ES-I3 (cell line): ENCODE measurements at regions not wholly inside any gene's neighbourhood (a gene's known extent, or its start where the extent isn't known, plus 50 kb on each side); places are given as distances from the start of the nearest gene placed in this dataset.

Source experiments
- H3K36me3 ChIP-seq: 2 replicates; pipeline ENCODE4 v1.6.1; 2013; ENCODE audit warnings: mild to moderate bottlenecking, low read length, control low read depth, moderate library complexity; ENCODE audit not compliant: insufficient read depth
- H3K4me1 ChIP-seq: 2 replicates; pipeline ENCODE4 v1.6.1; 2013; ENCODE audit warnings: mild to moderate bottlenecking, control low read depth, low read length; ENCODE audit not compliant: insufficient read depth
- H3K9ac ChIP-seq: 2 replicates; pipeline ENCODE4 v1.6.1; 2013; ENCODE audit warnings: low read depth, mild to moderate bottlenecking, low read length, moderate library complexity
- H3K9me3 ChIP-seq: 2 replicates; pipeline ENCODE4 v1.6.1; 2013; ENCODE audit warnings: mild to moderate bottlenecking, low read length, moderate library complexity; ENCODE audit not compliant: control insufficient read depth, insufficient read depth

- no peaks in the 10 kb centered on the region for H3K36me3 ChIP-seq
- H3K9me3 ChIP-seq: no peaks in the 10 kb centered on the region
- H3K4me1 ChIP-seq: no peaks in the 10 kb centered on the region
- no peak overlapping the region for H3K9ac ChIP-seq
Measured at GRCh38 chr14:48900565-48900964, 685.6 kb downstream of the RPS29 start.

GRCh38 chr14:48890333-48890732 lies 695.8 kb downstream of the RPS29 start:
- Histone ChIP-seq H3K9ac (no peak overlapping the region), H3K36me3 (no peaks in the 10 kb centered on the region), H3K4me1 (no peaks in the 10 kb centered on the region), H3K9me3 (no peaks in the 10 kb centered on the region)

GRCh38 chr14:48876806-48877340 lies 709.3 kb downstream of the RPS29 start:
- H3K9me3 ChIP-seq: no peaks in the 10 kb centered on the region
- no peaks in the 10 kb centered on the region for H3K4me1 ChIP-seq
- no peaks in the 10 kb centered on the region for H3K36me3 ChIP-seq
- H3K9ac ChIP-seq: no peak overlapping the region

GRCh38 chr14:48874711-48875110 lies 711.5 kb downstream of the RPS29 start:
- Histone ChIP-seq H3K9me3 (no peaks in the 10 kb centered on the region), H3K36me3 (no peaks in the 10 kb centered on the region), H3K4me1 (no peaks in the 10 kb centered on the region), H3K9ac (no peak overlapping the region)

- Histone ChIP-seq H3K9ac (no peak overlapping the region), H3K9me3 (no peaks in the 10 kb centered on the region), H3K36me3 (no peaks in the 10 kb centered on the region), H3K4me1 (no peaks in the 10 kb centered on the region)
Measured at GRCh38 chr14:48857366-48857765, 728.8 kb downstream of the RPS29 start.

GRCh38 chr14:48853159-48853558 lies 733.0 kb downstream of the RPS29 start:
- Histone ChIP-seq H3K9ac (no peak overlapping the region), H3K4me1 (no peaks in the 10 kb centered on the region), H3K36me3 (no peaks in the 10 kb centered on the region), H3K9me3 (no peaks in the 10 kb centered on the region)

GRCh38 chr14:48849741-48850322 lies 736.3 kb downstream of the RPS29 start:
- H3K9me3 ChIP-seq: no peaks in the 10 kb centered on the region
- H3K4me1 ChIP-seq: no peaks in the 10 kb centered on the region
- H3K36me3 ChIP-seq: no peaks in the 10 kb centered on the region
- H3K9ac ChIP-seq: no peak overlapping the region

- Histone ChIP-seq H3K36me3 (no peaks in the 10 kb centered on the region), H3K9me3 (no peaks in the 10 kb centered on the region), H3K9ac (no peak overlapping the region), H3K4me1 (no peaks in the 10 kb centered on the region)
Measured at GRCh38 chr14:48842785-48843184, 743.4 kb downstream of the RPS29 start.

- no peaks in the 10 kb centered on the region for H3K36me3 ChIP-seq
- H3K9ac ChIP-seq: no peak overlapping the region
- no peaks in the 10 kb centered on the region for H3K4me1 ChIP-seq
- no peaks in the 10 kb centered on the region for H3K9me3 ChIP-seq
Measured at GRCh38 chr14:48826058-48826457, 760.1 kb downstream of the RPS29 start.

GRCh38 chr14:48814562-48814961 lies 771.6 kb downstream of the RPS29 start:
- no peaks in the 10 kb centered on the region for H3K36me3 ChIP-seq
- H3K4me1 ChIP-seq: no peaks in the 10 kb centered on the region
- H3K9me3 ChIP-seq: no peaks in the 10 kb centered on the region
- H3K9ac ChIP-seq: no peak overlapping the region

GRCh38 chr14:48805315-48805714 lies 780.9 kb downstream of the RPS29 start:
- no peaks in the 10 kb centered on the region for H3K9me3 ChIP-seq
- no peak overlapping the region; the same call in 1 of the 2 replicates for H3K9ac ChIP-seq
- no peaks in the 10 kb centered on the region for H3K36me3 ChIP-seq
- H3K4me1 ChIP-seq: no peaks in the 10 kb centered on the region

GRCh38 chr14:48792376-48793024 lies 793.7 kb downstream of the RPS29 start:
- no peaks in the 10 kb centered on the region for H3K9me3 ChIP-seq

GRCh38 chr14:48788771-48789170 lies 797.4 kb downstream of the RPS29 start:
- Histone ChIP-seq H3K36me3 (no peaks in the 10 kb centered on the region), H3K9ac (no peak overlapping the region), H3K4me1 (no peaks in the 10 kb centered on the region), H3K9me3 (no peaks in the 10 kb centered on the region)

More at GRCh38 chr14:48792376-48793024, 793.7 kb downstream of the RPS29 start:
- Histone ChIP-seq H3K36me3 (no peaks in the 10 kb centered on the region), H3K9ac (no peak overlapping the region), H3K4me1 (no peaks in the 10 kb centered on the region)

- Histone ChIP-seq H3K9me3 (no peaks in the 10 kb centered on the region), H3K9ac (no peak overlapping the region), H3K4me1 (no peaks in the 10 kb centered on the region), H3K36me3 (no peaks in the 10 kb centered on the region)
Measured at GRCh38 chr14:48786498-48786897, 799.7 kb downstream of the RPS29 start.

GRCh38 chr14:48771717-48772116 lies 814.5 kb downstream of the RPS29 start:
- no peaks in the 10 kb centered on the region for H3K36me3 ChIP-seq
- no peaks in the 10 kb centered on the region for H3K4me1 ChIP-seq
- H3K9me3 ChIP-seq: peaks cover 5% of the 10 kb centered on the region
- H3K9ac ChIP-seq: no peak overlapping the region
